Hepatocyte (in vitro differentiated cells): ENCODE measurements at regions not wholly inside any gene's neighbourhood (a gene's known extent, or its start where the extent isn't known, plus 50 kb on each side); places are given as distances from the start of the nearest gene placed in this dataset.

Experiments
- EZH2 ChIP-seq: fragments of 200-600 bp; sonication (generic); IDR thresholded peaks from 2 replicates; pipeline ENCODE4 v1.6.1; 2016; ENCODE audit warnings: antibody characterized with exemption, mild to moderate bottlenecking, borderline replicate concordance
- EZH2phosphoT487 ChIP-seq: fragments of 200-600 bp; sonication (generic); IDR thresholded peaks from one replicate; pipeline ENCODE4 v1.6.1; 2018; ENCODE audit warnings: antibody characterized with exemption, mild to moderate bottlenecking, low read depth, moderate library complexity; ENCODE audit not compliant: unreplicated experiment, severe bottlenecking
- TF ChIP-seq, protein P1 (sequence below): fragments of 200-600 bp; sonication (generic); IDR thresholded peaks from 2 replicates; pipeline ENCODE4 v1.5.1; 2016; ENCODE audit warnings: antibody characterized with exemption, mild to moderate bottlenecking; ENCODE audit not compliant: poor library complexity

DNA sequence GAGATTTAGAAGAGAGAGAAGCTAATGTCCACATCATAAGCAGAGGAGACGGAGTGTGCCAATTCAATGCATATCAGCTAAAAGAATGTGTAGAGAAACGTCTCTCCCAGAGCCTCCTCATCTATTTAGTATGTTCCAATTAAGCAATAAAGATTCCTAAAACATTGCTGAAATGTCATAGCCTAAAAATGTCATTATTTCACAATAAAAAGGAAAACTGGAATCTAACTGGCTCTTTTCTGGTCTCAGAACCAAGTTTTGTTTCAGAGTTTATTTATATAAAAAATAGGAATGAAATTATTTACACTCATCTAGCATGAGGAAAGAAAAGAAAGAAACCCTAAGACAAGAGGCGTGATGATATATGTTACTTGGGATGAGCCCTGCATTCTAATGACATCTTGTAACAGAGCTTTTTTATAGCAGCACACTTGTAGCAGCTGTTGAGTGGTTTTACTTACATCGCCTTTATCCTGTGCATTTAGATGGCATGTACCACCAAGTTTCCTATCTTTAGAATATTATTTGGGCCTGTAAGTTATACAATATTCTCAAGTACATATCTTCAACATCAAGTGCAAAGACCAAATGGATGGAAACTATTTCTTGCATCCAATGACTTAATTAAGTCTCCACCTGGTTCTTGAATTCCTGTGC is 266.3 kb upstream of the PRKD1 start:
- TF ChIP-seq, protein P1, sequence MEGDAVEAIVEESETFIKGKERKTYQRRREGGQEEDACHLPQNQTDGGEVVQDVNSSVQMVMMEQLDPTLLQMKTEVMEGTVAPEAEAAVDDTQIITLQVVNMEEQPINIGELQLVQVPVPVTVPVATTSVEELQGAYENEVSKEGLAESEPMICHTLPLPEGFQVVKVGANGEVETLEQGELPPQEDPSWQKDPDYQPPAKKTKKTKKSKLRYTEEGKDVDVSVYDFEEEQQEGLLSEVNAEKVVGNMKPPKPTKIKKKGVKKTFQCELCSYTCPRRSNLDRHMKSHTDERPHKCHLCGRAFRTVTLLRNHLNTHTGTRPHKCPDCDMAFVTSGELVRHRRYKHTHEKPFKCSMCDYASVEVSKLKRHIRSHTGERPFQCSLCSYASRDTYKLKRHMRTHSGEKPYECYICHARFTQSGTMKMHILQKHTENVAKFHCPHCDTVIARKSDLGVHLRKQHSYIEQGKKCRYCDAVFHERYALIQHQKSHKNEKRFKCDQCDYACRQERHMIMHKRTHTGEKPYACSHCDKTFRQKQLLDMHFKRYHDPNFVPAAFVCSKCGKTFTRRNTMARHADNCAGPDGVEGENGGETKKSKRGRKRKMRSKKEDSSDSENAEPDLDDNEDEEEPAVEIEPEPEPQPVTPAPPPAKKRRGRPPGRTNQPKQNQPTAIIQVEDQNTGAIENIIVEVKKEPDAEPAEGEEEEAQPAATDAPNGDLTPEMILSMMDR, result no peak
- TF ChIP-seq EZH2phosphoT487 (no peak), EZH2 (no peak)
